ENCODE measurements at regions not wholly inside any gene's neighbourhood (a gene's known extent, or its start where the extent isn't known, plus 50 kb on each side); places are given as distances from the start of the nearest gene placed in this dataset.

DNA sequence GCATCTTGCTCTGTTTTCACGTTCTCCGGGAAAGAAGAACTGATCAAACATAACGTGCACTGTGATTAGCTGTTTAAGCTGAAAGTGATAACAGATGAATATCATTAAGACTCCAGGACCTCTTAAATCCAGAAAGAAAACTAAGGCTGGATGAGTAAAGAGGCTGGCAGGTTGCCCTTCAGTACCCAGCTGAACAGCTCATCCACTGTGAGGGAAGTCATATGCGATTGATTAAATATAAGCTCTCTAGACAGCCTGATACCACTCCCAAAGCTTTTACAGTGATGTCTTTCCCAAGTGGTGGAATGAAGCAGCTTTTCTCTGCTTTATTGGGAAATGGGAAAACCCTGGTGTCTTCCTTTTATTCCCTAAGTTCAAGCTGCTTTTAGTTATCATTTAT is 116.9 kb downstream of the EFNB2 start:
- no peak for TF ChIP-seq EZH2phosphoT487 (IDR thresholded peaks at IDR 0.05; ENCODE audit: borderline replicate concordance, low read depth, low read length)
- TF ChIP-seq, protein P1, sequence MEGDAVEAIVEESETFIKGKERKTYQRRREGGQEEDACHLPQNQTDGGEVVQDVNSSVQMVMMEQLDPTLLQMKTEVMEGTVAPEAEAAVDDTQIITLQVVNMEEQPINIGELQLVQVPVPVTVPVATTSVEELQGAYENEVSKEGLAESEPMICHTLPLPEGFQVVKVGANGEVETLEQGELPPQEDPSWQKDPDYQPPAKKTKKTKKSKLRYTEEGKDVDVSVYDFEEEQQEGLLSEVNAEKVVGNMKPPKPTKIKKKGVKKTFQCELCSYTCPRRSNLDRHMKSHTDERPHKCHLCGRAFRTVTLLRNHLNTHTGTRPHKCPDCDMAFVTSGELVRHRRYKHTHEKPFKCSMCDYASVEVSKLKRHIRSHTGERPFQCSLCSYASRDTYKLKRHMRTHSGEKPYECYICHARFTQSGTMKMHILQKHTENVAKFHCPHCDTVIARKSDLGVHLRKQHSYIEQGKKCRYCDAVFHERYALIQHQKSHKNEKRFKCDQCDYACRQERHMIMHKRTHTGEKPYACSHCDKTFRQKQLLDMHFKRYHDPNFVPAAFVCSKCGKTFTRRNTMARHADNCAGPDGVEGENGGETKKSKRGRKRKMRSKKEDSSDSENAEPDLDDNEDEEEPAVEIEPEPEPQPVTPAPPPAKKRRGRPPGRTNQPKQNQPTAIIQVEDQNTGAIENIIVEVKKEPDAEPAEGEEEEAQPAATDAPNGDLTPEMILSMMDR (conservative IDR thresholded peaks at IDR 0.05; ENCODE audit: low read length), result no peak
- Histone ChIP-seq H4K20me1 (ENCODE audit: insufficient read depth, low read length) (no peaks in the 10 kb centered on the region), H3K9me3 (ENCODE audit: low read length) (no peaks in the 10 kb centered on the region), H3K36me3 (ENCODE audit: insufficient read depth, low read length) (no peaks in the 10 kb centered on the region), H3K4me1 (ENCODE audit: insufficient read depth, low read length, poor library complexity, severe bottlenecking) (no peaks in the 10 kb centered on the region), H3K9me2 (ENCODE audit: insufficient read depth, low read length) (no peaks in the 10 kb centered on the region), H3K27ac (ENCODE audit: low read depth, low read length, poor library complexity, severe bottlenecking) (no peak overlapping the region), H3K79me2 (ENCODE audit: insufficient read depth, low read depth, low read length) (no peaks in the 10 kb centered on the region), H2AFZ (ENCODE audit: low read length) (no peak overlapping the region), H3K4me2 (ENCODE audit: low read length) (no peak overlapping the region), H3K4me3 (ENCODE audit: low read depth, low read length, poor library complexity, severe bottlenecking) (no peak overlapping the region)
- ChIA-PET POLR2A (no interaction called here), CTCF (ENCODE audit: unreplicated experiment) (no interaction called here)
- no TSS peak for BruUV-seq (replicated peaks)
- intact Hi-C loops (cut with micrococcal nuclease; ENCODE audit: unreplicated experiment), result no loop called here
- DNase-seq (ENCODE audit: low spot score), result no peak

DNA sequence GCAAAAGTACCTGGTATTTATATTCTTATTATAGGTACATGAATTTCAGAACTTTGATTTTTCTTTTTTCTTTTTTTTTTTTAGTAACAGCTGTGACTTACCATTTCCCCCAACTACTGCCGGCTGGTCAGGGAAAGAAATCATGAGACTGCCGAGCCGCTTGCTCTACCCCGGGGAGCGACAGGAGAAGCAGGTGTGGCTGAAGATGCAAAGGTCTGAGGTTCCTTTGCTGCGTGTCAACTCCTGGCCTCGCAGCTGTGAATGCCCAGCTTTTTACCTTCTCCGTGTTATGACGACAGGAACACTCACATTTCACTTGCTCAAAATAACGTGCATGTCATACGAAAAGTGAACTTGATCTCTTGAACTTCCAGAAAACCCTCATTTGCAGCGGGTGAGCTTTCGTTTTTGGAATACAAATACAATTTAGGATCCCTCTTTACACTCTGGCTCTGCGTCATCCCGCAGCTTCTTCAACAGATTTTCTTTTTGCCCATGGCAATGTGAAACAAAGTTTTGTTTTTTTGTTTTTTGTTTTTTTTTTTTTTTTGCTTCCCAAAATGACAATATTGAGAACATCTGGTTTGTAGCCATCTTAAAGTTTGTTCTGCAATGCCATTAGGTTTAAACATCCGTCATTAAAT is 117.9 kb downstream of the EFNB2 start:
- DNase-seq (ENCODE audit: low spot score), result no peak
- no peak overlapping the region for H3K27ac ChIP-seq (ENCODE audit: low read depth, low read length, poor library complexity, severe bottlenecking)
- TF ChIP-seq, protein P1 (conservative IDR thresholded peaks at IDR 0.05; ENCODE audit: low read length), result no peak
- TF ChIP-seq EZH2phosphoT487 (IDR thresholded peaks at IDR 0.05; ENCODE audit: borderline replicate concordance, low read depth, low read length), result no peak
- ChIA-PET CTCF (ENCODE audit: unreplicated experiment) (no interaction called here), POLR2A (no interaction called here)
- H3K4me3 ChIP-seq (ENCODE audit: low read depth, low read length, poor library complexity, severe bottlenecking), result no peak overlapping the region
- no peaks in the 10 kb centered on the region for H3K36me3 ChIP-seq (ENCODE audit: insufficient read depth, low read length)
- no peak overlapping the region for H3K4me2 ChIP-seq (ENCODE audit: low read length)
- BruUV-seq (replicated peaks), result no TSS peak
- H3K79me2 ChIP-seq (ENCODE audit: insufficient read depth, low read depth, low read length), result no peaks in the 10 kb centered on the region
- no peaks in the 10 kb centered on the region for H4K20me1 ChIP-seq (ENCODE audit: insufficient read depth, low read length)
- H3K9me2 ChIP-seq (ENCODE audit: insufficient read depth, low read length), result no peaks in the 10 kb centered on the region
- intact Hi-C loops (cut with micrococcal nuclease; ENCODE audit: unreplicated experiment), result no loop called here
- H3K4me1 ChIP-seq (ENCODE audit: insufficient read depth, low read length, poor library complexity, severe bottlenecking), result no peaks in the 10 kb centered on the region
- H2AFZ ChIP-seq (ENCODE audit: low read length), result no peak overlapping the region
- no peaks in the 10 kb centered on the region for H3K9me3 ChIP-seq (ENCODE audit: low read length)

DNA sequence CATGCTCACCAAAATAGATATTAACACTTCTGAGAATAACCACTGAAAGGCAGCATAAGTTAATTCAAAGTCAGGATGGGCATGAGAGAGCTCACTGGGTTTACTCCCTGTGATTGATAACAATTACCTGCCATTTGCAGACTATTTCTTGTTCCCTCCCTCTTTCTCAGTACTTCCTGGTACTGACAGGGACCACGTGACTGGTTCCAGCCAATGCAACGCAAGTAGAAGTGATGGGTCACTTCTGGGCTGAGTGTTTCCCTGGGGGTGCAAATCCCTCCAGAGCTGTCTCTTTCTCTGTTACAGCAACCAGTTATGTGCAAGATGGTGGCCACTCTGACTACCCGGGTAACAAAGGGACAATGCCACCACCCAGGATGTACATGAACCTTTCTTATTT is 118.8 kb downstream of the EFNB2 start:
- ChIA-PET CTCF (ENCODE audit: unreplicated experiment) (no interaction called here), POLR2A (no interaction called here)
- DNase-seq (ENCODE audit: low spot score), result no peak
- Histone ChIP-seq H3K9me2 (ENCODE audit: insufficient read depth, low read length) (no peaks in the 10 kb centered on the region), H4K20me1 (ENCODE audit: insufficient read depth, low read length) (no peaks in the 10 kb centered on the region), H3K79me2 (ENCODE audit: insufficient read depth, low read depth, low read length) (no peaks in the 10 kb centered on the region), H3K4me3 (ENCODE audit: low read depth, low read length, poor library complexity, severe bottlenecking) (no peak overlapping the region), H3K4me2 (ENCODE audit: low read length) (no peak overlapping the region), H3K36me3 (ENCODE audit: insufficient read depth, low read length) (no peaks in the 10 kb centered on the region), H2AFZ (ENCODE audit: low read length) (peak overlapping the region; percentile 41; the same call in 1 of the 2 replicates), H3K4me1 (ENCODE audit: insufficient read depth, low read length, poor library complexity, severe bottlenecking) (no peaks in the 10 kb centered on the region), H3K27ac (ENCODE audit: low read depth, low read length, poor library complexity, severe bottlenecking) (no peak overlapping the region), H3K9me3 (ENCODE audit: low read length) (no peaks in the 10 kb centered on the region)
- BruUV-seq (replicated peaks), result no TSS peak
- TF ChIP-seq, protein P1 (conservative IDR thresholded peaks at IDR 0.05; ENCODE audit: low read length), result no peak
- intact Hi-C loops (cut with micrococcal nuclease; ENCODE audit: unreplicated experiment), result no loop called here

All from OCI-LY7 (cell line).